T-helper 1 cell treated with Interleukin-12 subunit alpha and Interleukin-12 subunit beta and Interleukin-4 antibody, amounts not matched to agents 30 ng/mL and 1 ng/mL, for 36 hours (primary cell): ENCODE measurements at regions not wholly inside any gene's neighbourhood (a gene's known extent, or its start where the extent isn't known, plus 50 kb on each side); places are given as distances from the start of the nearest gene placed in this dataset.
"Not testable (repeated sequence)": the region's sequence is repeated elsewhere in the genome, so short reads cannot be mapped to it uniquely, and the experiment has no call there.

Source experiments
- intact Hi-C: fragments of 100-400 bp; cut with micrococcal nuclease; formaldehyde crosslinking; loops from one replicate; pipeline ENCODE4 v1.15.1; 2024

- intact Hi-C loops = no loop called here
Measured at GRCh38 chr13:33340631-33341030, 55.1 kb upstream of the STARD13 start.

DNA sequence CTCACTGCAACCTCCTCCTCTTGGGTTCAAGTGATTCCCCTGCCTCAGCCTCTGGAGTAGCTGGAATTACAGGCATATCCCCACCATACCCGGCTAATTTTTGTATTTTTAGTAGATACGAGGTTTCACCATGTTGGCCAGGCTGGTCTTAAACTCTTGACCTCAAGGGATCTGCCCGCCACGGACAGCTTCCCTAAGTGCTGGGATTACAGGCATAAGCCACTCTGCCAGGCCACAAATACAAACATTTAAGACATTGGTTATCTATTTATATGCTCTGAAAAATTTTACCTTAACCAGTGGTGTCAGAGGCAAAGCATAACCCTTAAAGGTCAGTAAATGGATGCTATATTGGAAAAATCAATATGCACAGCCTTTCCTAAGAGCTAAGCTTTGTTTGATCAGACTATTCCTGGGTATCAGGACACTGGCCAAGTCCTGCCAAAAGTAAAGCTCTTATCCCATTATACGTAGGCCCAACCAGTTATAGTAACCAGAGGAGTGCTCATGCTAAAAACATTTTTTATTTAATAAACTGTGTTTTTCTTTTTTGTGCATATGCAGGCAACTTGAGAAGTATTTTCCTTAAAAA, 56.4 kb upstream of the STARD13 start:
- intact Hi-C loops = no loop called here

GRCh38 chr13:33345842-33346241, 60.3 kb upstream of the STARD13 start:
- intact Hi-C loops = no loop called here

- intact Hi-C loops = no loop called here
Measured at GRCh38 chr13:33347861-33348260, 62.3 kb upstream of the STARD13 start.

- intact Hi-C loops = no loop called here
Measured at GRCh38 chr13:33348366-33348765, 62.8 kb upstream of the STARD13 start.

GRCh38 chr13:33349288-33349985, 63.9 kb upstream of the STARD13 start:
- intact Hi-C loops = no loop called here

- intact Hi-C loops = no loop called here
Measured at GRCh38 chr13:33349986-33350826, 64.7 kb upstream of the STARD13 start.

GRCh38 chr13:33351319-33351718, 65.8 kb upstream of the STARD13 start:
- intact Hi-C loops = no loop called here

GRCh38 chr13:33352041-33352440, 66.5 kb upstream of the STARD13 start:
- intact Hi-C loops = no loop called here

DNA sequence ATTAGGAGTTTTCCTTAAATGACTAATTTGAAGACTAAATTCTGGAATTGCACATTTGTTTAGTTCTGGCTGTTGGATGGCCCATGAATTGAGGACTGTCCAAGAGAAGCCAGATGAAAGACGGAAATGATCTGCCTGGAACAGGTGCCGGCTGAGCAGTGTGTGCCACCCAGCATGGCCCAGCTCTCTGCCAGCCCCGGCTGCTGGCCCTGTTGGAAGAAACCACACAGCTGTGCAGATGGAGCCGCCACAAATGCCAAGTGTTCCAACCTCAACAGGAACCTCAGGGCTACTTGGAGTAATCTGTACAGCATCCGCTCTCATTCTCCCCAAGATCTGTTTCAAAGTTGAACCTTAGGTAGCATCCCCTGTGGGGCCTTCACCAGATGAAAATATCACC, 67.0 kb upstream of the STARD13 start:
- intact Hi-C loops = no loop called here

DNA sequence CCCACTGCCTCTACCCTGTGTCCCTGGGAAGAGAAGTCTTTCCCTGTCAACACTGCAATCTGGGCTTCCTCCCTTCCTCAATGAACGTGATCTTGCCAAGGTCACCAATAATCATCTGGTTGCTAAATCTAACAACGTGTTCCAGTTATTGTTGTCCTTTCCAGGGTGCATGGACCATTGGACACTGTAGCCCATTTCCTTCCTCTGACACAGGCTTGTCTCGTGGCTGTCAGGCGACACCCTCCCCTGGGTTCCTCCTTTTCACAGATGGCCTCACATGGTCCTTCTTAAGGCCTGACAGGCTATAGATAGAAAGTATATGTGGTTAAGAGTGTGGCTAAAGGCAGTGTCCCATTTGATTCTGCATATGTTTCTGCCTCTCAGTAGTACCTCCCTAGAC, 67.7 kb upstream of the STARD13 start:
- intact Hi-C loops = no loop called here

GRCh38 chr13:33353646-33354045, 68.1 kb upstream of the STARD13 start:
- intact Hi-C loops = no loop called here

DNA sequence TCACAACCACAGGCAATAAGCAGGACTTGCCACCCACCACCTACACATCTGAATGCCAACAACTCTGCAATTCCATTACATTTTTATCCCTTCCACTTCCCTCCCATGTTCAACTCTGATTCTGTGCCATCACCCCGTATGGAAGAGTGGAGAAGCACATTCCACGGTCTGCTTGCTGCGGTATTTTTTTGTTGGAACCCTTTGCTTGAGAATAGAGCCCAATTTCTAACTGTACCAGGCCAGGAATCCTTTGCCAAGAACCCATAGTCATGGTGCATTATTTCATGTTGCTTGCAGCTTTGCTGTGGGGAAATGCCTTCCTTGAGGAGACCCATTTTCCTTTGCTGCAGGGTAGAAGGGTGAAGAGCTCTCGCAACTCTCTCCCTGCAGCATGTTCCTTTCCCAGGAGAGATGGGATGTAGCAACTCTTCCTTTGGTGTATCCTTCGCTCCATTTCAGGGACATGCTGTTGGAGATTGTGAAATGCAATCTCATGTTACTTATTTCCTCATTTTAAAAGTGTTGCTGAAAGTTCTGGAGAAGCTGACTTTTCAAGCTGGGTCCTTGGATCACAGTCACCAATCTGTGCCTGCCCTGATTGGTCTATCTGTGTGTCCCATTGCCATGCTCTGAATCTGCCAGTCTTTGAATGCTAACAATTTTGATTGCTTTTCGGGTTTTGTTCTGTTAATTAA, 69.8 kb upstream of the STARD13 start:
- intact Hi-C loops = no loop called here

DNA sequence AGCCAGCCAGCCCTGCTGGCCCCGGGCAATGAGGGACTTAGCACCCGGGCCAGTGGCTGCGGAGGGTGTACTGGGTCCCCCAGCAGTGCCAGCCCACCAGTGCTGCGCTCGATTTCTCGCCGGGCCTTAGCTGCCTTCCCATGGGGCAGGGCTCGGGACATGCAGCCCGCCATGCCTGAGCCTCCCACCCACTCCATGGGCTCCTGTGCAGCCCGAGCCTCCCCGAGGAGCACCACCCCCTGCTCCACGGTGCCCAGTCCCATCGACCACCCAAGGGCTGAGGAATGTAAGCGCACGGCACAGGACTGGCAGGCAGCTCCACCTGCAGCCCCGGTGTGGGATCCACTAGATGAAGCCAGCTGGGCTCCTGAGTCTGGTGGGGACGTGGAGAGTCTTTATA, 72.5 kb upstream of the STARD13 start:
- intact Hi-C loops = not testable (repeated sequence)

DNA sequence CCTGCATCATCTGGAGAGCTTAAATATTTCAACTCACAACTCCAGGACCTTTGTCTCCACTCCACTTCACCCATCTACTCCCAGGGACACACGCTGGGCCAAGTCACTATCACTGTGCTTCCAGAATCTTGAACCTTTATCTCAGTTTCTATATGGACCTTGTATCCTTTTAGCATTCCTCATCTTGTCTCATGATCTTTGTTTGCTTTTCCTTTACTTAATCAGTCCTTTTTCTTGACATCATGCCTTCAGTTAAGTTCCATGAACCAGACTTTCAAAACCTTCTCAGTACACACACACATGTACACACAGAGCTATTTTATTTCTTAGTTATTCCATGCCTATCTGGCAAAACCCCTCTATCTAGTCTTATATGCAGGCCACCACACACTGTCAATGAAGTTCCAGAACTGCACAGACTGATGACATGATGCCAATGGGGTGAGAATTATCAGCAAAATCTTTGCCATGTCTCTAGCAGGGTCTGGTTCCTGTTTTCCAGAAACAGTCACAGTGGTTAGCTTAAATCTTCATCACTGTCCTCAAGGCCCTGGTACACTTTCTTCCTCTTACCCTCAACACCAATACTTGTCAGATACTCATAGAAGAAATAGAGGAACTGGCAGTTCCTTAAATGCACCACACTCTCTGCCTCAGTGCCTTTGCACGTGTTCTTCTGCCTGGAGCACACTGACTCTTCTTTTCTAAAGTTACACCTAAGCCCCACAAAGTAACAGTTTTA, 77.6 kb upstream of the STARD13 start:
- intact Hi-C loops = no loop called here

GRCh38 chr13:33364192-33364591, 78.6 kb upstream of the STARD13 start:
- intact Hi-C loops = no loop called here

- intact Hi-C loops = no loop called here
Measured at GRCh38 chr13:33366469-33367062, 81.0 kb upstream of the STARD13 start.

GRCh38 chr13:33367171-33367895, 81.8 kb upstream of the STARD13 start:
- intact Hi-C loops = no loop called here

GRCh38 chr13:33367926-33368325, 82.4 kb upstream of the STARD13 start:
- intact Hi-C loops = no loop called here

DNA sequence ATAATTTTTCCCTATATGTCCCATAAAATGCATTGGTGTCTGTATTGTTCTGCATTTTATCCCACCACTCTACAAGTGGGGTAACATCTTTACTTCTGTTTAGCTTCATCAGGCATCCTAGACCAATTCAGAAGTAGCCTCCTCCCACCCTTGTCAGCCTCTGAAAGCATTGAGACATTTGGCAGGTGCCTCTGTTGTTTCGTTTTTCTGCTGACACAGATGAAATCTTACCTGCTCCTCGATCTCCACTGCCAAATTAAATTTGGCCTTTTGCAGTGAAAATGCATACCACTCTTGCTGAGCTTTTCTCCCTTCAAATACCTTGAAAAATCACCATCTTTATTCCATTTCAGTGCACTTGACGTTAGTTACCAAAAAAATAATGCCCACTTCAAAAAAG, 83.5 kb upstream of the STARD13 start:
- intact Hi-C loops = no loop called here
